Calu3 (cell line): ENCODE measurements at regions not wholly inside any gene's neighbourhood (a gene's known extent, or its start where the extent isn't known, plus 50 kb on each side); places are given as distances from the start of the nearest gene placed in this dataset.

Source experiments
- BruUV-seq: library from RNA; stranded (reverse); fragments of 400-500 nt; replicated peaks from 2 replicates; lab custom pipeline; 2021; lab: Mats Ljungman, UMichigan
- CTCF ChIA-PET: fragments of 300-600 bp; sonication (Branson Sonifier 250); formaldehyde crosslinking; loops from one replicate; lab custom pipeline; 2022; ENCODE audit warnings: antibody characterized with exemption; lab: Charles Lee
- DNase-seq: peaks from one replicate; pipeline ENCODE4 v3.0.0; 2022
- H3K27ac Mint-ChIP-seq: one replicate; pipeline ENCODE4 v1.8.0; 2022; ENCODE audit warnings: mixed read lengths; ENCODE audit not compliant: unreplicated experiment
- H3K27me3 Mint-ChIP-seq: one replicate; pipeline ENCODE4 v1.8.0; 2022; ENCODE audit warnings: mixed read lengths; ENCODE audit not compliant: unreplicated experiment
- H3K36me3 Mint-ChIP-seq: one replicate; pipeline ENCODE4 v1.8.0; 2022; ENCODE audit warnings: mild to moderate bottlenecking, moderate library complexity, mixed read lengths; ENCODE audit not compliant: insufficient read depth, unreplicated experiment
- H3K4me1 Mint-ChIP-seq: one replicate; pipeline ENCODE4 v1.8.0; 2022; ENCODE audit warnings: mild to moderate bottlenecking, low read depth, mixed read lengths; ENCODE audit not compliant: unreplicated experiment
- H3K4me3 Mint-ChIP-seq: one replicate; pipeline ENCODE4 v1.8.0; 2022; ENCODE audit warnings: mild to moderate bottlenecking, low read depth, moderate library complexity, mixed read lengths; ENCODE audit not compliant: unreplicated experiment
- H3K9me3 Mint-ChIP-seq: one replicate; pipeline ENCODE4 v1.8.0; 2022; ENCODE audit warnings: low read depth, mixed read lengths; ENCODE audit not compliant: unreplicated experiment
- intact Hi-C: fragments of 100-400 bp; cut with micrococcal nuclease; formaldehyde crosslinking; loops from one replicate; pipeline ENCODE4 v1.10.0; 2022; ENCODE audit not compliant: unreplicated experiment
- TF ChIP-seq, protein P1 (sequence below): fragments of 200-600 bp; IDR thresholded peaks from one replicate; pipeline ENCODE4 v1.8.0; 2022; ENCODE audit warnings: antibody characterized with exemption; ENCODE audit not compliant: unreplicated experiment

DNA sequence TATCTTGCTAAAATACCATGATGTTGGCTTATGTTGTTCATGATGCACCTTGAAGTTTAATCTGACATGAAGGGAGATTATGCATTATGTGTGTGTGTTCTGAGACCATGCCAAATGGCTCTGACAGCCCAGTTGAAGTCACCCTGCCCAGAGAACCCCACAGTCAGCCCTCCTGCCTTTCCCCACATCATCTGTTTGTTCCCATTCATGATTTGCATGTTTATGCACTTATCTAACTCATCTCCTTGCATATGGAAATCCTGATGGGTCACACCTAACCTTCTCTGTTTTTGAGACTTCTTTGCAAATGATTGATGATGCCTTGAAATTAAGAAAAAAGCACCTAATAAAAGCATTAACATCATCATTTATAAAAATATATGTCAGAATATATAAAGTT lies 752.2 kb downstream of the GALR1 start:
- CTCF ChIA-PET, result no interaction called here
- no peaks in the 10 kb centered on the region for H3K27me3 Mint-ChIP-seq
- no TSS peak for BruUV-seq
- H3K9me3 Mint-ChIP-seq, result peaks cover 22% of the 10 kb centered on the region
- DNase-seq, result no peak
- H3K4me1 Mint-ChIP-seq, result no peaks in the 10 kb centered on the region
- H3K27ac Mint-ChIP-seq, result no peak overlapping the region
- no peak overlapping the region for H3K4me3 Mint-ChIP-seq
- intact Hi-C loops, result no loop called here
- no peaks in the 10 kb centered on the region for H3K36me3 Mint-ChIP-seq
- TF ChIP-seq, protein P1, sequence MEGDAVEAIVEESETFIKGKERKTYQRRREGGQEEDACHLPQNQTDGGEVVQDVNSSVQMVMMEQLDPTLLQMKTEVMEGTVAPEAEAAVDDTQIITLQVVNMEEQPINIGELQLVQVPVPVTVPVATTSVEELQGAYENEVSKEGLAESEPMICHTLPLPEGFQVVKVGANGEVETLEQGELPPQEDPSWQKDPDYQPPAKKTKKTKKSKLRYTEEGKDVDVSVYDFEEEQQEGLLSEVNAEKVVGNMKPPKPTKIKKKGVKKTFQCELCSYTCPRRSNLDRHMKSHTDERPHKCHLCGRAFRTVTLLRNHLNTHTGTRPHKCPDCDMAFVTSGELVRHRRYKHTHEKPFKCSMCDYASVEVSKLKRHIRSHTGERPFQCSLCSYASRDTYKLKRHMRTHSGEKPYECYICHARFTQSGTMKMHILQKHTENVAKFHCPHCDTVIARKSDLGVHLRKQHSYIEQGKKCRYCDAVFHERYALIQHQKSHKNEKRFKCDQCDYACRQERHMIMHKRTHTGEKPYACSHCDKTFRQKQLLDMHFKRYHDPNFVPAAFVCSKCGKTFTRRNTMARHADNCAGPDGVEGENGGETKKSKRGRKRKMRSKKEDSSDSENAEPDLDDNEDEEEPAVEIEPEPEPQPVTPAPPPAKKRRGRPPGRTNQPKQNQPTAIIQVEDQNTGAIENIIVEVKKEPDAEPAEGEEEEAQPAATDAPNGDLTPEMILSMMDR, result no peak

DNA sequence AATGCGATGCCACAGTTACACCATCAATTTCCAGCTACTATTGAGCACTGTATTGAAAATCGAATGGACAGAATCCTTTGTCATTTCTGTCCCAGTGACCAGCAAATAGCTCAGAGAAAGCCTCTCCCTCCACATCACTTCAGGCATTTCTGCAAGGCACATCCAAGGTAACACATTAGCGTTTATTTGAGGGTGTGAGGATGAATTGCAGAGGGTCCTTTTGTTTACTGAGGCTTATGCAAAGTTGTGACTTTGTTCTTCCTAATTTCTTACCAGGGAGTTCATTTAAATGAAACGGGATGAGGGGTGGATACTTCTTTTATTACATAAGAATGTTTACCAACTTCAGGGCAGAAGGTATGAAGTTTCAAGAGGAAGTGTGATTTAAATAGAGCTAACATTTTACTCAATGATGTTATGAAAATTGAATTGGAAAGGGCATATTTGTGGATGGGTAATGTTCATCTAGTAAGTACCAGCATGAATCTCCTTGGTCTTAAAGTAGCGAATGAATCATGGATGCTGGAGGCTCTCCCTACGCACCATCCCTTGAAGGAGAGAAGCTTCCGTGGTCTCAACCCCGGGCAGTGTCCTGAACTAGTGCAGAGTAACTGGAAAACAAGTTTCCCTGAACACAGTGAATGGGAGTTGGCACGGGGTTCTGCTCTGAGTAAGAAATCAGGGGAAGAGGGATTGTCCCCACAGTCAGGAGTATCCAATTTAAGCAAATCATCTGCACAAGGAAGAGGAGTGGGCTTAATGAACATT lies 756.5 kb downstream of the GALR1 start:
- CTCF ChIA-PET, result no interaction called here
- no peaks in the 10 kb centered on the region for H3K27me3 Mint-ChIP-seq
- no peaks in the 10 kb centered on the region for H3K4me1 Mint-ChIP-seq
- peaks cover 34% of the 10 kb centered on the region for H3K9me3 Mint-ChIP-seq
- H3K36me3 Mint-ChIP-seq, result no peaks in the 10 kb centered on the region
- no TSS peak for BruUV-seq
- intact Hi-C loops, result no loop called here
- H3K4me3 Mint-ChIP-seq, result no peak overlapping the region
- TF ChIP-seq, protein P1, result no peak
- no peak for DNase-seq
- no peak overlapping the region for H3K27ac Mint-ChIP-seq

DNA sequence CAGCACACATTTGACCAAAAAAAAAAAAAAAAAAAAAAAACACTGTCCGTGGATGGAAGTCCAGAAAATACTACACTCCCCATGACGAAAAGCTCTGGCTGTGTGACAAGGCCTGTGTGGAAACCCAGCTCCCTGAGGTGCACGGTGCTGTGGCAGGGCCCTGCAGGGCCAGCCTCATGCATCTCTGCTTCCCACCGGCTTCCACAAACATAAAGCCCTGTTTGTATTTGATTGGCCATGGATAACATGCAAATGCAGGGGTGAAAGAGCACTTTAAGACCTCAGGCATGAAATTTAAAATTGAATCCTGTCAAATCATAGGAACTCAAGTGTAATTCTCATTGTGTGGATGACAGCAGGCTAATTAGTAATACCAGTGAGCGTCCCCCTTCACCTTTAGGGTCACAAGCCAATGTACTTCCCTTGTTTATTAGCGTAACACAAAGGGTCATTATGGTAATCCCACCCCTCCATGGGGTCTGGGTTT lies 757.2 kb downstream of the GALR1 start:
- intact Hi-C loops, result no loop called here
- CTCF ChIA-PET, result no interaction called here
- Mint-ChIP-seq H3K36me3 (no peaks in the 10 kb centered on the region), H3K27ac (no peak overlapping the region), H3K4me3 (no peak overlapping the region), H3K4me1 (no peaks in the 10 kb centered on the region), H3K27me3 (no peaks in the 10 kb centered on the region), H3K9me3 (peaks cover 32% of the 10 kb centered on the region)
- no TSS peak for BruUV-seq
- TF ChIP-seq, protein P1, result no peak
- DNase-seq, result no peak

DNA sequence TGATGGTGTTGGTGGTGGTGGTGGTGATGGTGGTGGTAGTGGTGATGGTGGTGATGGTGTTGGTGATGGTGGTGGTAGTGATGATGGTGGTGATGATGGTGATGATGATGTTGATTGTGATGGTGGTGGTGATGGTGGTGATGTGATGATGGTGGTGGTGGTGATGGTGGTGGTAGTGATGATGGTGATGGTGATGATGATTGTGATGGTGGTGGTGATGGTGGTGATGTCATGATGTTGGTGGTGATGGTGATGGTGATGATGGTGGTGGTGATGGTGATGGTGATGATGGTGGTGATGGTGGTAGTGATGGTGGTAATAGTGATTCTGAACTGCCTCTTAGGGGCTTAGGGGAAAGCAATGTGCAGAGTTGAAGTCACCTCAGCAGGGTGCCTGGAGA lies 760.7 kb downstream of the GALR1 start:
- no peak for DNase-seq
- BruUV-seq, result no TSS peak
- TF ChIP-seq, protein P1, result no peak
- CTCF ChIA-PET, result no interaction called here
- Mint-ChIP-seq H3K9me3 (peaks cover 40% of the 10 kb centered on the region), H3K36me3 (no peaks in the 10 kb centered on the region), H3K4me3 (no peak overlapping the region), H3K27me3 (no peaks in the 10 kb centered on the region), H3K27ac (no peak overlapping the region), H3K4me1 (no peaks in the 10 kb centered on the region)
- intact Hi-C loops, result no loop called here
